GM12878 (cell line): ENCODE measurements at regions not wholly inside any gene's neighbourhood (a gene's known extent, or its start where the extent isn't known, plus 50 kb on each side); places are given as distances from the start of the nearest gene placed in this dataset.

Source experiments
- ATF7 ChIP-seq: fragments of 450-650 bp; IDR thresholded peaks from 2 replicates; pipeline ENCODE4 v1.6.1; 2016; ENCODE audit warnings: low read depth, mild to moderate bottlenecking
- CTCF ChIP-seq, 3 experiments: IDR thresholded peaks in 2 of 3; conservative IDR thresholded peaks in 1 of 3; 2 replicates each; pipeline ENCODE4 v1.5.1; 2011; ENCODE audit warnings: low read depth in 3 of 3, low read length in 3 of 3, mild to moderate bottlenecking in 3 of 3, control low read depth in 2 of 3, moderate library complexity in 2 of 3, inconsistent platforms in 1 of 3, mixed read lengths in 1 of 3; ENCODE audit not compliant: control insufficient read depth in 2 of 3, insufficient read depth in 1 of 3; ENCODE audit errors: extremely low read depth in 1 of 3
- TF ChIP-seq, protein P1 (sequence below): IDR thresholded peaks from 2 replicates; pipeline ENCODE4 v1.6.1; 2012; ENCODE audit warnings: low read depth, low read length, improper control_type of control experiment

- no peak for TF ChIP-seq ATF7
- TF ChIP-seq, protein P1, sequence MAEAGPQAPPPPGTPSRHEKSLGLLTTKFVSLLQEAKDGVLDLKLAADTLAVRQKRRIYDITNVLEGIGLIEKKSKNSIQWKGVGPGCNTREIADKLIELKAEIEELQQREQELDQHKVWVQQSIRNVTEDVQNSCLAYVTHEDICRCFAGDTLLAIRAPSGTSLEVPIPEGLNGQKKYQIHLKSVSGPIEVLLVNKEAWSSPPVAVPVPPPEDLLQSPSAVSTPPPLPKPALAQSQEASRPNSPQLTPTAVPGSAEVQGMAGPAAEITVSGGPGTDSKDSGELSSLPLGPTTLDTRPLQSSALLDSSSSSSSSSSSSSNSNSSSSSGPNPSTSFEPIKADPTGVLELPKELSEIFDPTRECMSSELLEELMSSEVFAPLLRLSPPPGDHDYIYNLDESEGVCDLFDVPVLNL = no peak
- TF ChIP-seq CTCF (IDR thresholded peaks at IDR 0.05 in 2 of 3, conservative IDR thresholded peaks at IDR 0.05 in 1 of 3; ENCODE audit: control insufficient read depth in 2 of 3, extremely low read depth in 1 of 3, insufficient read depth in 1 of 3, low read depth in 3 of 3, low read length in 3 of 3) = no peak
Measured at GRCh38 chr2:128578406-128579390, 260.0 kb upstream of the HS6ST1 start.
